OCI-LY7 (cell line): ENCODE measurements at regions not wholly inside any gene's neighbourhood (a gene's known extent, or its start where the extent isn't known, plus 50 kb on each side); places are given as distances from the start of the nearest gene placed in this dataset.

ENCODE experiments used
- BruUV-seq: library from RNA; stranded (reverse); fragments of 400-500 nt; replicated peaks from 2 replicates; lab custom pipeline; 2021; lab: Mats Ljungman, UMichigan
- CTCF ChIA-PET: fragments of 300-600 bp; sonication (Branson Sonifier 250); formaldehyde crosslinking; loops from one replicate; lab custom pipeline; 2022; ENCODE audit warnings: antibody characterized with exemption; ENCODE audit not compliant: unreplicated experiment; lab: Charles Lee
- POLR2A ChIA-PET: fragments of 300-600 bp; sonication (Branson Sonifier 250); formaldehyde crosslinking; loops from one replicate; lab custom pipeline; 2022; ENCODE audit warnings: antibody characterized with exemption; lab: Charles Lee
- DNase-seq: peaks from one replicate; pipeline ENCODE4 v3.0.0-alpha.2; 2015; ENCODE audit warnings: low spot score
- H2AFZ ChIP-seq: fragments of 200-600 bp; sonication (generic), shearing (Covaris generic); 2 replicates; pipeline ENCODE4 v1.6.1; 2014; ENCODE audit warnings: mild to moderate bottlenecking, antibody characterized with exemption, low read length, moderate library complexity
- H3K27ac ChIP-seq: fragments of 200-600 bp; sonication (generic); 2 replicates; pipeline ENCODE4 v1.5.1; 2014; ENCODE audit warnings: mixed run types, low read depth, mild to moderate bottlenecking, moderate library complexity, low read length, inconsistent platforms; ENCODE audit not compliant: poor library complexity, severe bottlenecking
- H3K36me3 ChIP-seq: fragments of 200-600 bp; sonication (generic); 2 replicates; pipeline ENCODE4 v1.6.1; 2014; ENCODE audit warnings: mild to moderate bottlenecking, antibody characterized with exemption, low read length, moderate library complexity, mixed read lengths; ENCODE audit not compliant: insufficient read depth
- H3K4me1 ChIP-seq: fragments of 200-600 bp; sonication (generic); 2 replicates; pipeline ENCODE4 v1.5.1; 2014; ENCODE audit warnings: mild to moderate bottlenecking, low read length; ENCODE audit not compliant: insufficient read depth, poor library complexity, severe bottlenecking
- H3K4me2 ChIP-seq: fragments of 200-600 bp; sonication (generic); 2 replicates; pipeline ENCODE4 v1.6.1; 2014; ENCODE audit warnings: mild to moderate bottlenecking, low read length
- H3K4me3 ChIP-seq: fragments of 200-600 bp; sonication (generic); 2 replicates; pipeline ENCODE4 v1.5.1; 2014; ENCODE audit warnings: mild to moderate bottlenecking, low read depth, low read length; ENCODE audit not compliant: poor library complexity, severe bottlenecking
- H3K79me2 ChIP-seq: fragments of 200-600 bp; sonication (generic); 2 replicates; pipeline ENCODE4 v1.6.1; 2016; ENCODE audit warnings: low read depth, mild to moderate bottlenecking, low read length, moderate library complexity, mixed read lengths; ENCODE audit not compliant: insufficient read depth
- H3K9me2 ChIP-seq: fragments of 200-600 bp; sonication (generic); 2 replicates; pipeline ENCODE4 v1.6.1; 2016; ENCODE audit warnings: mild to moderate bottlenecking, low read length, mixed read lengths; ENCODE audit not compliant: insufficient read depth
- H3K9me3 ChIP-seq: fragments of 200-600 bp; sonication (generic); 2 replicates; pipeline ENCODE4 v1.6.1; 2014; ENCODE audit warnings: mild to moderate bottlenecking, mixed run types, low read length, mixed read lengths
- H4K20me1 ChIP-seq: fragments of 200-600 bp; sonication (generic); 2 replicates; pipeline ENCODE4 v1.6.1; 2014; ENCODE audit warnings: mild to moderate bottlenecking, antibody characterized with exemption, low read length, moderate library complexity, mixed read lengths; ENCODE audit not compliant: insufficient read depth
- CTCF ChIP-seq: fragments of 200-600 bp; sonication (generic); conservative IDR thresholded peaks from 2 replicates; pipeline ENCODE4 v1.5.1; 2014; ENCODE audit warnings: mild to moderate bottlenecking, antibody characterized with exemption, low read length, moderate library complexity, mixed read lengths
- EZH2phosphoT487 ChIP-seq: fragments of 200-600 bp; sonication (generic); IDR thresholded peaks from 2 replicates; pipeline ENCODE4 v1.6.1; 2018; ENCODE audit warnings: low read depth, borderline replicate concordance, mild to moderate bottlenecking, mixed run types, antibody characterized with exemption, low read length, moderate library complexity, mixed read lengths
- intact Hi-C: fragments of 100-400 bp; cut with micrococcal nuclease; formaldehyde crosslinking; loops from one replicate; pipeline ENCODE4 v1.10.0; 2022; ENCODE audit not compliant: unreplicated experiment

GRCh38 chr1:165147799-165148198, 208.7 kb downstream of the LMX1A start:
- H3K9me2 ChIP-seq = no peaks in the 10 kb centered on the region
- H3K4me2 ChIP-seq = no peak overlapping the region
- no peaks in the 10 kb centered on the region for H4K20me1 ChIP-seq
- H3K79me2 ChIP-seq = no peaks in the 10 kb centered on the region
- CTCF ChIA-PET = no interaction called here
- H3K27ac ChIP-seq = no peak overlapping the region
- H2AFZ ChIP-seq = no peak overlapping the region
- H3K4me1 ChIP-seq = no peaks in the 10 kb centered on the region
- no peaks in the 10 kb centered on the region for H3K36me3 ChIP-seq
- intact Hi-C loops = loop anchor here (10.0 kb wide), 1 partner anchor 217 kb away; no protein-coding TSS in a partner anchor
- no TSS peak for BruUV-seq
- DNase-seq = no peak
- TF ChIP-seq CTCF (no peak), EZH2phosphoT487 (no peak)
- POLR2A ChIA-PET = no interaction called here
- no peaks in the 10 kb centered on the region for H3K9me3 ChIP-seq
- no peak overlapping the region for H3K4me3 ChIP-seq

- Histone ChIP-seq H4K20me1 (no peaks in the 10 kb centered on the region), H2AFZ (no peak overlapping the region), H3K27ac (no peak overlapping the region), H3K9me2 (no peaks in the 10 kb centered on the region), H3K36me3 (no peaks in the 10 kb centered on the region), H3K9me3 (no peaks in the 10 kb centered on the region), H3K79me2 (no peaks in the 10 kb centered on the region), H3K4me3 (no peak overlapping the region), H3K4me2 (no peak overlapping the region), H3K4me1 (no peaks in the 10 kb centered on the region)
- POLR2A ChIA-PET = interaction anchor here (0.7 kb wide), 1 partner anchor 51 kb away, joined by 3 read pairs; no protein-coding TSS in a partner anchor
- intact Hi-C loops = loop anchor here (10.0 kb wide), 1 partner anchor 220 kb away; no protein-coding TSS in a partner anchor
- DNase-seq = peak; percentile 42
- CTCF ChIA-PET = no interaction called here
- TF ChIP-seq CTCF = peak; percentile 92
- TF ChIP-seq EZH2phosphoT487 = no peak
- BruUV-seq = no TSS peak
Measured at GRCh38 chr1:165144757-165145397, 211.6 kb downstream of the LMX1A start.

GRCh38 chr1:165143437-165144065, 213.0 kb downstream of the LMX1A start:
- no peak overlapping the region for H2AFZ ChIP-seq
- no peaks in the 10 kb centered on the region for H3K9me2 ChIP-seq
- no TSS peak for BruUV-seq
- no peak overlapping the region for H3K4me2 ChIP-seq
- CTCF ChIA-PET = interaction anchor here (0.6 kb wide), 1 partner anchor 207 kb away, joined by 3 read pairs; no protein-coding TSS in a partner anchor
- TF ChIP-seq CTCF (peak; percentile 88), EZH2phosphoT487 (no peak)
- peak; percentile 22 for DNase-seq
- H3K79me2 ChIP-seq = no peaks in the 10 kb centered on the region
- no peaks in the 10 kb centered on the region for H3K36me3 ChIP-seq
- intact Hi-C loops = loop anchor here (10.0 kb wide), 1 partner anchor 221 kb away; no protein-coding TSS in a partner anchor
- no peaks in the 10 kb centered on the region for H3K9me3 ChIP-seq
- H3K4me3 ChIP-seq = no peak overlapping the region
- no peaks in the 10 kb centered on the region for H4K20me1 ChIP-seq
- POLR2A ChIA-PET = no interaction called here
- no peaks in the 10 kb centered on the region for H3K4me1 ChIP-seq
- no peak overlapping the region for H3K27ac ChIP-seq
